Esophagus squamous epithelium (tissue), 5 donors: ENCODE measurements at regions not wholly inside any gene's neighbourhood (a gene's known extent, or its start where the extent isn't known, plus 50 kb on each side); places are given as distances from the start of the nearest gene placed in this dataset.

Experiments
- DNase-seq: peaks from one replicate; lab custom pipeline; 2025; lab: John Stamatoyannopoulos, UW
- H3K27ac ChIP-seq, 4 donors: fragments of 200-600 bp; sonication (generic); one replicate each; pipeline ENCODE4 v1.5.1; 2016 to 2019; ENCODE audit warnings: mild to moderate bottlenecking in 1 of 4
- H3K27me3 ChIP-seq, 4 donors: fragments of 200-600 bp; sonication (generic); 1 replicate in 3 of 4; 2 replicates in 1 of 4; pipeline versions ENCODE4 v1.5.1 to v1.6.0; 2017 to 2021; ENCODE audit warnings: antibody characterized with exemption in 1 of 4
- H3K36me3 ChIP-seq, 3 donors: fragments of 200-600 bp; sonication (generic); one replicate each; pipeline ENCODE4 v1.5.1; 2016 to 2019
- H3K4me1 ChIP-seq, 3 donors: fragments of 200-600 bp; sonication (generic); one replicate each; pipeline ENCODE4 v1.5.1; 2017 to 2019
- H3K4me3 ChIP-seq, 4 donors: fragments of 200-600 bp; sonication (generic); 1 replicate in 3 of 4; 2 replicates in 1 of 4; pipeline ENCODE4 v1.5.1; 2016 to 2019; ENCODE audit warnings: mild to moderate bottlenecking in 2 of 4, moderate library complexity in 1 of 4
- H3K9me3 ChIP-seq, 3 donors: fragments of 200-600 bp; sonication (generic); one replicate each; pipeline ENCODE4 v1.5.1; 2016 to 2019
- CTCF ChIP-seq, 6 experiments: fragments of 450-650 bp in 4 of 6; fragments of 200-600 bp in 2 of 6; sonication (generic) in 2 of 6; IDR thresholded peaks; one replicate each; pipeline ENCODE4 v1.5.1; 2016 to 2019; ENCODE audit warnings: antibody characterized with exemption in 6 of 6, mild to moderate bottlenecking in 4 of 6, moderate library complexity in 4 of 6
- POLR2A ChIP-seq, 4 donors: fragments of 450-650 bp; IDR thresholded peaks; one replicate each; pipeline ENCODE4 v1.6.1; 2017; ENCODE audit warnings: antibody characterized with exemption in 4 of 4, mild to moderate bottlenecking in 4 of 4, moderate library complexity in 3 of 4
- whole genome bisulfite sequencing, 2 donors: methylation state at CpG; one replicate each; pipeline ENCODE4 v1.1.5; 2018; 5-methylcytosine and 5-hydroxymethylcytosine counted together
- intact Hi-C: fragments of 100-400 bp; cut with DNase I; formaldehyde crosslinking; loops from one replicate; pipeline ENCODE4 v1.15.0; 2022
- donor health status: DM: yes; HTN: yes; CAD: no.

GRCh38 chr16:65285128-65286048 lies 163.5 kb upstream of the CDH11 start:
- DNase-seq, result no peak
- WGBS, 2 donors, result 34 to 44% methylated on average over 6 to 7 of the region's 7 CpGs

DNA sequence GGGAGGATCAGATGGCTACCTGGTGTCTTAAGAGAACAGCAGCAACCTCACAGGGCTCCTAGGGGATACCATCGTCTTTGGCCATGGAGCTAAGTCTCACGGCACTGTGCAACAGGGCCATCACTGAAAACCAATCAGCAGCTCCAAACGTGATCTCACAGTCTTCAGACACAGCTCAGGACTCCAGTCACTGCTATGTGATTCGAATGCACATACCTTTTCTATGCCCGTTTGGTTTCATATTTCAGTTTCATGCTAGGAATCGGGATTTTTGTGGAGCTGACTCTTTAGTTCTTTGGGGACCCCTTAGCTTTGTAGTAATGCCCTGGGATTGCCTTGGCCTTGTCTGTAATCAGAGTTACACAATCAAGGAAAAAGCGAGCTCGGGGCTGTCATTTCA lies 162.8 kb upstream of the CDH11 start:
- H3K4me3 ChIP-seq, result no peak overlapping the region
- 74 to 79% methylated on average over 6 to 8 of the region's 8 CpGs for WGBS, 2 donors
- no peak overlapping the region for H3K27ac ChIP-seq
- H3K36me3 ChIP-seq, result no peaks in the 10 kb centered on the region
- H3K27me3 ChIP-seq, result no peaks in the 10 kb centered on the region
- TF ChIP-seq CTCF (IDR thresholded peaks at IDR 0.05), result no peak
- no peak for TF ChIP-seq POLR2A (IDR thresholded peaks at IDR 0.05)
- no peaks in the 10 kb centered on the region for H3K9me3 ChIP-seq
- intact Hi-C loops, result no loop called here
- no peak for DNase-seq
- H3K4me1 ChIP-seq, result no peaks in the 10 kb centered on the region

More at GRCh38 chr16:65285128-65286048, 163.5 kb upstream of the CDH11 start:
- Histone ChIP-seq H3K9me3 (no peaks in the 10 kb centered on the region), H3K4me1 (no peaks in the 10 kb centered on the region), H3K27ac (no peak overlapping the region), H3K4me3 (no peak overlapping the region), H3K36me3 (no peaks in the 10 kb centered on the region), H3K27me3 (no peaks in the 10 kb centered on the region)
- TF ChIP-seq CTCF (IDR thresholded peaks at IDR 0.05) (no peak), POLR2A (IDR thresholded peaks at IDR 0.05) (no peak)
- intact Hi-C loops, result no loop called here

DNA sequence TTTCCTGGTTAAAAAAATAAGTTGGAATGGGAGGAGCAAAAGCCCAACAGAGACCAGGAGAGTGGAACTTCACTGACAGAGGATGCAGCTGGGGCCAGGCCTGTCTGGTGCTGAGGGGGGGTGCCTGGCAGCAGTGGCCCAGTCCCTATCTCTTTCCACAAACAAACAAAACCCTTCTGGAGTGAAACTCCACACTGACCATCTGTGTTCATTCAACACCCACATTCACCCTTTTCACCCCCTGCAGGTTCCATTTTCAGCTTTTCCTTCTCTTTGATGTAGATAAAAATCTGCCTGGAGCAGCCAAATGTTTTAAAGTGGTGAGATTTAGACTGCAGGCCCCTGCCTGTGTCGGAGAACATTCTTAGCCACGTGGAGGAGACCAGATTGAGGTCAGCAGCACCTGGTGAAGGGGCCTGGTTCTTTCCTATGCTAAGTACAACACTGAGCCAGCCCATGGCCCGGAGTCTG lies 161.4 kb upstream of the CDH11 start:
- no peak overlapping the region for H3K4me3 ChIP-seq
- H3K4me1 ChIP-seq, result no peaks in the 10 kb centered on the region
- H3K27ac ChIP-seq, result no peak overlapping the region
- H3K36me3 ChIP-seq, result no peaks in the 10 kb centered on the region
- 59 to 100% methylated on average over 1 to 3 of the region's 3 CpGs for WGBS, 2 donors
- DNase-seq, result no peak
- intact Hi-C loops, result no loop called here
- TF ChIP-seq CTCF (IDR thresholded peaks at IDR 0.05), result no peak
- TF ChIP-seq POLR2A (IDR thresholded peaks at IDR 0.05), result no peak
- no peaks in the 10 kb centered on the region for H3K9me3 ChIP-seq
- H3K27me3 ChIP-seq, result no peaks in the 10 kb centered on the region

GRCh38 chr16:65281586-65281985 lies 159.7 kb upstream of the CDH11 start:
- no peaks in the 10 kb centered on the region for H3K4me1 ChIP-seq
- no peaks in the 10 kb centered on the region for H3K36me3 ChIP-seq
- intact Hi-C loops, result no loop called here
- H3K27me3 ChIP-seq, result no peaks in the 10 kb centered on the region
- DNase-seq, result no peak
- no peak overlapping the region for H3K4me3 ChIP-seq
- 78 to 81% methylated on average over 1 to 2 of the region's 2 CpGs for WGBS, 2 donors
- no peaks in the 10 kb centered on the region for H3K9me3 ChIP-seq
- TF ChIP-seq CTCF (IDR thresholded peaks at IDR 0.05) (no peak), POLR2A (IDR thresholded peaks at IDR 0.05) (no peak)
- no peak overlapping the region for H3K27ac ChIP-seq

DNA sequence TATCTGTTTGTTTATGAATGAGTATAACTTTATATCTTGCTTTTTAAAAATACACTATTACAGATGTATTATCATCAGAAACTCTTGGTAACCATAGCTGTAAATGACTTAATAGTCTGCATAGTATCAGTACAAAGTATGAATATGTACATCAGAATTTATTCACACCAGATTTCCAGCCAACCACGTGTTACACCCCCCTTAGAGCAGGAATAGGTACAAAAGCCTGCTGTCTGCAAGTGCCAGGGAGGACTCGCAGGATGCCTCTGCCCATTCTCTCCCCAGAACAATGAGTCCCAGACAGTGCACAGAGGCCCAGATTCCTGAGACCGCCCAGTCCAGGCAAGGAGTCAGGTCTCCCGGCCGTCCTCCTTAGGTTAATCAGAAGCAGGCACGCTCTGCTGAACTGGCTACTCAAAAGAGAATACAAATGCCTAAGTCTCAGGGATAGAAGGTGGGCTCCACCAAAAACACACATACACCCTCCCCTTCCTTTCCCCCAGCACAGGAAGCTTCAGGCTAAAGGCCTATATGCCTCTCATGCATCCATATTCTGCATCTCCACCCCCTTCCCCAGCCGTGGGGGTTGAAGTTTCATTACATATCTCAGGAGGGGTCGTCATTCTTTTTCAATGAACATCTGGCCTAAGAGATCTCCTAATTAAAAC lies 159.1 kb upstream of the CDH11 start:
- Histone ChIP-seq H3K9me3 (no peaks in the 10 kb centered on the region), H3K27me3 (no peaks in the 10 kb centered on the region), H3K36me3 (no peaks in the 10 kb centered on the region), H3K4me1 (no peaks in the 10 kb centered on the region), H3K27ac (no peak overlapping the region), H3K4me3 (no peak overlapping the region)
- WGBS, 2 donors, result 67 to 84% methylated on average over 4 to 8 of the region's 8 CpGs
- DNase-seq, result no peak
- TF ChIP-seq POLR2A (IDR thresholded peaks at IDR 0.05) (no peak), CTCF (IDR thresholded peaks at IDR 0.05) (no peak)
- intact Hi-C loops, result no loop called here
